ENCODE measurements at regions not wholly inside any gene's neighbourhood (a gene's known extent, or its start where the extent isn't known, plus 50 kb on each side); places are given as distances from the start of the nearest gene placed in this dataset.

- Histone ChIP-seq H3K36me3 (no peaks in the 10 kb centered on the region), H3K27me3 (no peaks in the 10 kb centered on the region), H3K4me1 (no peaks in the 10 kb centered on the region), H3K27ac (no peak overlapping the region), H3K4me3 (no peak overlapping the region), H3K9me3 (no peaks in the 10 kb centered on the region)
- TF ChIP-seq POLR2A (IDR thresholded peaks at IDR 0.05) (no peak), CTCF (IDR thresholded peaks at IDR 0.05) (no peak)
- no peak for DNase-seq
Measured at GRCh38 chr18:77669331-77669730, 419.7 kb downstream of the GALR1 start.

- H3K36me3 ChIP-seq = no peaks in the 10 kb centered on the region
- no peak for DNase-seq
- H3K4me3 ChIP-seq = no peak overlapping the region
- no peaks in the 10 kb centered on the region for H3K9me3 ChIP-seq
- no peaks in the 10 kb centered on the region for H3K27me3 ChIP-seq
- no peak for TF ChIP-seq POLR2A (IDR thresholded peaks at IDR 0.05)
- no peak for TF ChIP-seq CTCF (IDR thresholded peaks at IDR 0.05)
- no peaks in the 10 kb centered on the region for H3K4me1 ChIP-seq
- H3K27ac ChIP-seq = no peak overlapping the region
Measured at GRCh38 chr18:77671456-77672167, 422.0 kb downstream of the GALR1 start.

GRCh38 chr18:77676910-77677309 lies 427.3 kb downstream of the GALR1 start:
- Histone ChIP-seq H3K4me3 (no peak overlapping the region), H3K36me3 (no peaks in the 10 kb centered on the region), H3K9me3 (no peaks in the 10 kb centered on the region), H3K27ac (no peak overlapping the region), H3K4me1 (no peaks in the 10 kb centered on the region), H3K27me3 (no peaks in the 10 kb centered on the region)
- DNase-seq = no peak
- no peak for TF ChIP-seq POLR2A (IDR thresholded peaks at IDR 0.05)
- no peak for TF ChIP-seq CTCF (IDR thresholded peaks at IDR 0.05)

- no peaks in the 10 kb centered on the region for H3K4me1 ChIP-seq
- no peak for DNase-seq
- H3K27me3 ChIP-seq = no peaks in the 10 kb centered on the region
- no peaks in the 10 kb centered on the region for H3K36me3 ChIP-seq
- no peak overlapping the region for H3K27ac ChIP-seq
- no peak overlapping the region for H3K4me3 ChIP-seq
- H3K9me3 ChIP-seq = no peaks in the 10 kb centered on the region
- TF ChIP-seq CTCF (IDR thresholded peaks at IDR 0.05) (no peak), POLR2A (IDR thresholded peaks at IDR 0.05) (no peak)
Measured at GRCh38 chr18:77677536-77677935, 427.9 kb downstream of the GALR1 start.

- H3K27me3 ChIP-seq = no peaks in the 10 kb centered on the region
- DNase-seq = no peak
- no peaks in the 10 kb centered on the region for H3K36me3 ChIP-seq
- no peaks in the 10 kb centered on the region for H3K4me1 ChIP-seq
- no peak for TF ChIP-seq CTCF (IDR thresholded peaks at IDR 0.05)
- TF ChIP-seq POLR2A (IDR thresholded peaks at IDR 0.05) = no peak
- H3K27ac ChIP-seq = no peak overlapping the region
- no peaks in the 10 kb centered on the region for H3K9me3 ChIP-seq
- H3K4me3 ChIP-seq = no peak overlapping the region
Measured at GRCh38 chr18:77679869-77680268, 430.2 kb downstream of the GALR1 start.

- Histone ChIP-seq H3K9me3 (no peaks in the 10 kb centered on the region), H3K36me3 (no peaks in the 10 kb centered on the region), H3K27me3 (no peaks in the 10 kb centered on the region), H3K27ac (no peak overlapping the region), H3K4me3 (no peak overlapping the region), H3K4me1 (no peaks in the 10 kb centered on the region)
- TF ChIP-seq CTCF (IDR thresholded peaks at IDR 0.05) (no peak), POLR2A (IDR thresholded peaks at IDR 0.05) (no peak)
- DNase-seq = no peak
Measured at GRCh38 chr18:77700051-77700450, 450.4 kb downstream of the GALR1 start.
